HG03135 (cell line): ENCODE measurements at regions not wholly inside any gene's neighbourhood (a gene's known extent, or its start where the extent isn't known, plus 50 kb on each side); places are given as distances from the start of the nearest gene placed in this dataset.
A peak's percentile ranks its signal among the peaks of the same experiment; 100 is the strongest.
"Not testable (repeated sequence)": the region's sequence is repeated elsewhere in the genome, so short reads cannot be mapped to it uniquely, and the experiment has no call there.

ENCODE experiments used
- ATAC-seq: cut with Tn5 transposase; IDR thresholded peaks from one replicate; pipeline ENCODE4 v1.9.1; 2021; ENCODE audit warnings: mild to moderate bottlenecking, moderate library complexity; ENCODE audit not compliant: unreplicated experiment

GRCh38 chr5:116885825-116886224, 311.2 kb upstream of the SEMA6A start:
- peak; percentile 54 for ATAC-seq

- ATAC-seq: no peak
Observed at GRCh38 chr5:116883875-116884274, 309.3 kb upstream of the SEMA6A start.

- ATAC-seq: no peak
Observed at GRCh38 chr5:116881921-116882531, 307.4 kb upstream of the SEMA6A start.

- ATAC-seq: no peak
Observed at GRCh38 chr5:116880601-116881000, 306.0 kb upstream of the SEMA6A start.

- ATAC-seq: peak; percentile 55
Observed at GRCh38 chr5:116880150-116880549, 305.5 kb upstream of the SEMA6A start.

- ATAC-seq: no peak
Observed at GRCh38 chr5:116876240-116876840, 301.7 kb upstream of the SEMA6A start.

- no peak for ATAC-seq
Observed at GRCh38 chr5:116872986-116873385, 298.4 kb upstream of the SEMA6A start.

GRCh38 chr5:116872486-116872885, 297.9 kb upstream of the SEMA6A start:
- no peak for ATAC-seq

GRCh38 chr5:116867825-116868224, 293.2 kb upstream of the SEMA6A start:
- not testable (repeated sequence) for ATAC-seq

- ATAC-seq: no peak
Observed at GRCh38 chr5:116865651-116866050, 291.0 kb upstream of the SEMA6A start.

GRCh38 chr5:116864838-116865190, 290.2 kb upstream of the SEMA6A start:
- no peak for ATAC-seq

- no peak for ATAC-seq
Observed at GRCh38 chr5:116864157-116864837, 289.7 kb upstream of the SEMA6A start.

- no peak for ATAC-seq
Observed at GRCh38 chr5:116862632-116863455, 288.2 kb upstream of the SEMA6A start.

- ATAC-seq: no peak
Observed at GRCh38 chr5:116861666-116862065, 287.0 kb upstream of the SEMA6A start.

GRCh38 chr5:116861097-116861496, 286.5 kb upstream of the SEMA6A start:
- no peak for ATAC-seq

GRCh38 chr5:116859666-116860320, 285.2 kb upstream of the SEMA6A start:
- ATAC-seq: no peak

- no peak for ATAC-seq
Observed at GRCh38 chr5:116858705-116859333, 284.2 kb upstream of the SEMA6A start.

GRCh38 chr5:116858020-116858419, 283.4 kb upstream of the SEMA6A start:
- not testable (repeated sequence) for ATAC-seq

- no peak for ATAC-seq
Observed at GRCh38 chr5:116856271-116856670, 281.6 kb upstream of the SEMA6A start.

- ATAC-seq: no peak
Observed at GRCh38 chr5:116853992-116854391, 279.4 kb upstream of the SEMA6A start.
